ENCODE measurements at regions not wholly inside any gene's neighbourhood (a gene's known extent, or its start where the extent isn't known, plus 50 kb on each side); places are given as distances from the start of the nearest gene placed in this dataset.

- Mint-ChIP-seq H3K36me3 (ENCODE audit: insufficient read depth, unreplicated experiment) (no peaks in the 10 kb centered on the region), H3K27me3 (ENCODE audit: unreplicated experiment) (no peaks in the 10 kb centered on the region), H3K4me1 (ENCODE audit: low read depth, unreplicated experiment) (no peaks in the 10 kb centered on the region), H3K27ac (ENCODE audit: unreplicated experiment) (no peak overlapping the region), H3K9me3 (ENCODE audit: low read depth, unreplicated experiment) (peaks cover 13% of the 10 kb centered on the region), H3K4me3 (ENCODE audit: low read depth, unreplicated experiment) (no peak overlapping the region)
- no peak for DNase-seq
- no TSS peak for BruUV-seq (replicated peaks)
- CTCF ChIA-PET, result no interaction called here
- intact Hi-C loops (cut with micrococcal nuclease; ENCODE audit: unreplicated experiment), result no loop called here
- TF ChIP-seq, protein P1, sequence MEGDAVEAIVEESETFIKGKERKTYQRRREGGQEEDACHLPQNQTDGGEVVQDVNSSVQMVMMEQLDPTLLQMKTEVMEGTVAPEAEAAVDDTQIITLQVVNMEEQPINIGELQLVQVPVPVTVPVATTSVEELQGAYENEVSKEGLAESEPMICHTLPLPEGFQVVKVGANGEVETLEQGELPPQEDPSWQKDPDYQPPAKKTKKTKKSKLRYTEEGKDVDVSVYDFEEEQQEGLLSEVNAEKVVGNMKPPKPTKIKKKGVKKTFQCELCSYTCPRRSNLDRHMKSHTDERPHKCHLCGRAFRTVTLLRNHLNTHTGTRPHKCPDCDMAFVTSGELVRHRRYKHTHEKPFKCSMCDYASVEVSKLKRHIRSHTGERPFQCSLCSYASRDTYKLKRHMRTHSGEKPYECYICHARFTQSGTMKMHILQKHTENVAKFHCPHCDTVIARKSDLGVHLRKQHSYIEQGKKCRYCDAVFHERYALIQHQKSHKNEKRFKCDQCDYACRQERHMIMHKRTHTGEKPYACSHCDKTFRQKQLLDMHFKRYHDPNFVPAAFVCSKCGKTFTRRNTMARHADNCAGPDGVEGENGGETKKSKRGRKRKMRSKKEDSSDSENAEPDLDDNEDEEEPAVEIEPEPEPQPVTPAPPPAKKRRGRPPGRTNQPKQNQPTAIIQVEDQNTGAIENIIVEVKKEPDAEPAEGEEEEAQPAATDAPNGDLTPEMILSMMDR (IDR thresholded peaks at IDR 0.05; ENCODE audit: unreplicated experiment), result no peak
Measured at GRCh38 chr4:32909053-32909452, 2188.9 kb downstream of the PCDH7 start.

- DNase-seq, result no peak
- no peak overlapping the region for H3K27ac Mint-ChIP-seq (ENCODE audit: unreplicated experiment)
- intact Hi-C loops (cut with micrococcal nuclease; ENCODE audit: unreplicated experiment), result no loop called here
- BruUV-seq (replicated peaks), result no TSS peak
- CTCF ChIA-PET, result no interaction called here
- no peaks in the 10 kb centered on the region for H3K4me1 Mint-ChIP-seq (ENCODE audit: low read depth, unreplicated experiment)
- TF ChIP-seq, protein P1 (IDR thresholded peaks at IDR 0.05; ENCODE audit: unreplicated experiment), result no peak
- peaks cover 10% of the 10 kb centered on the region for H3K9me3 Mint-ChIP-seq (ENCODE audit: low read depth, unreplicated experiment)
- H3K36me3 Mint-ChIP-seq (ENCODE audit: insufficient read depth, unreplicated experiment), result no peaks in the 10 kb centered on the region
- H3K27me3 Mint-ChIP-seq (ENCODE audit: unreplicated experiment), result no peaks in the 10 kb centered on the region
- H3K4me3 Mint-ChIP-seq (ENCODE audit: low read depth, unreplicated experiment), result no peak overlapping the region
Measured at GRCh38 chr4:32909736-32910135, 2189.6 kb downstream of the PCDH7 start.

GRCh38 chr4:32917586-32917985 lies 2197.4 kb downstream of the PCDH7 start:
- no peak for DNase-seq
- TF ChIP-seq, protein P1 (IDR thresholded peaks at IDR 0.05; ENCODE audit: unreplicated experiment), result no peak
- Mint-ChIP-seq H3K9me3 (ENCODE audit: low read depth, unreplicated experiment) (peaks cover 4% of the 10 kb centered on the region), H3K4me1 (ENCODE audit: low read depth, unreplicated experiment) (no peaks in the 10 kb centered on the region), H3K27ac (ENCODE audit: unreplicated experiment) (no peak overlapping the region), H3K36me3 (ENCODE audit: insufficient read depth, unreplicated experiment) (no peaks in the 10 kb centered on the region), H3K27me3 (ENCODE audit: unreplicated experiment) (no peaks in the 10 kb centered on the region), H3K4me3 (ENCODE audit: low read depth, unreplicated experiment) (no peak overlapping the region)
- intact Hi-C loops (cut with micrococcal nuclease; ENCODE audit: unreplicated experiment), result no loop called here
- CTCF ChIA-PET, result no interaction called here
- BruUV-seq (replicated peaks), result no TSS peak

- Mint-ChIP-seq H3K4me1 (ENCODE audit: low read depth, unreplicated experiment) (no peaks in the 10 kb centered on the region), H3K9me3 (ENCODE audit: low read depth, unreplicated experiment) (peaks cover 2% of the 10 kb centered on the region), H3K27ac (ENCODE audit: unreplicated experiment) (no peak overlapping the region), H3K4me3 (ENCODE audit: low read depth, unreplicated experiment) (no peak overlapping the region), H3K27me3 (ENCODE audit: unreplicated experiment) (no peaks in the 10 kb centered on the region), H3K36me3 (ENCODE audit: insufficient read depth, unreplicated experiment) (no peaks in the 10 kb centered on the region)
- TF ChIP-seq, protein P1 (IDR thresholded peaks at IDR 0.05; ENCODE audit: unreplicated experiment), result no peak
- CTCF ChIA-PET, result no interaction called here
- no TSS peak for BruUV-seq (replicated peaks)
- intact Hi-C loops (cut with micrococcal nuclease; ENCODE audit: unreplicated experiment), result no loop called here
- no peak for DNase-seq
Measured at GRCh38 chr4:32929796-32930699, 2209.9 kb downstream of the PCDH7 start.

All from Calu3 (cell line).